Esophagus squamous epithelium (tissue), 5 donors: ENCODE measurements at regions not wholly inside any gene's neighbourhood (a gene's known extent, or its start where the extent isn't known, plus 50 kb on each side); places are given as distances from the start of the nearest gene placed in this dataset.

ENCODE experiments used
- DNase-seq: peaks from one replicate; lab custom pipeline; 2025; lab: John Stamatoyannopoulos, UW
- H3K27ac ChIP-seq, 4 donors: fragments of 200-600 bp; sonication (generic); one replicate each; pipeline ENCODE4 v1.5.1; 2016 to 2019; ENCODE audit warnings: mild to moderate bottlenecking in 1 of 4
- H3K27me3 ChIP-seq, 4 donors: fragments of 200-600 bp; sonication (generic); 1 replicate in 3 of 4; 2 replicates in 1 of 4; pipeline versions ENCODE4 v1.5.1 to v1.6.0; 2017 to 2021; ENCODE audit warnings: antibody characterized with exemption in 1 of 4
- H3K36me3 ChIP-seq, 3 donors: fragments of 200-600 bp; sonication (generic); one replicate each; pipeline ENCODE4 v1.5.1; 2016 to 2019
- H3K4me1 ChIP-seq, 3 donors: fragments of 200-600 bp; sonication (generic); one replicate each; pipeline ENCODE4 v1.5.1; 2017 to 2019
- H3K4me3 ChIP-seq, 4 donors: fragments of 200-600 bp; sonication (generic); 1 replicate in 3 of 4; 2 replicates in 1 of 4; pipeline ENCODE4 v1.5.1; 2016 to 2019; ENCODE audit warnings: mild to moderate bottlenecking in 2 of 4, moderate library complexity in 1 of 4
- H3K9me3 ChIP-seq, 3 donors: fragments of 200-600 bp; sonication (generic); one replicate each; pipeline ENCODE4 v1.5.1; 2016 to 2019
- POLR2A ChIP-seq, 4 donors: fragments of 450-650 bp; IDR thresholded peaks; one replicate each; pipeline ENCODE4 v1.6.1; 2017; ENCODE audit warnings: antibody characterized with exemption in 4 of 4, mild to moderate bottlenecking in 4 of 4, moderate library complexity in 3 of 4
- WGBS, 2 donors: methylation state at CpG; one replicate each; pipeline ENCODE4 v1.1.5; 2018; 5-methylcytosine and 5-hydroxymethylcytosine counted together
- intact Hi-C: fragments of 100-400 bp; cut with DNase I; formaldehyde crosslinking; loops from one replicate; pipeline ENCODE4 v1.15.0; 2022
- TF ChIP-seq, protein P1 (sequence below), 6 experiments: fragments of 450-650 bp in 4 of 6; fragments of 200-600 bp in 2 of 6; sonication (generic) in 2 of 6; IDR thresholded peaks; one replicate each; pipeline ENCODE4 v1.5.1; 2016 to 2019; ENCODE audit warnings: antibody characterized with exemption in 6 of 6, mild to moderate bottlenecking in 4 of 6, moderate library complexity in 4 of 6
- donor health status: DM: yes; HTN: yes; CAD: no.

DNA sequence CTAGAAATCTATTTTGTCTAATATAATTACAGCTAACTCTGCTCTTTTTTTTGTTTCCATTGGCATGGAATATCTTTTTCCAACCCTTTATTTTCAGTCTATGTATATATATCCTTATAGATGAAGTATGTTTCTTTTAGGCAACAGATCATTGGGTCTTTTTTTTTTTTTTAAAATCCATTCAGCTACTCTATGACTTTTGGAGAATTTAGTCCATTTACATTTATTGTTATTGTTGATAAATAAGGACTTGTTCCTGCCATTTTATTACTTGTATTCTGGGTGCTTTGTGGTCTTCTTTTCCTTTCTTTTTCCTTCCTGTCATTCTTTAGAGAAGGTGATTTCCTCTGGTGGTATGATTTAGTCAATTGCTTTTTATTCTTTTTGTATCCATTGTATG is 296.8 kb downstream of the SMARCA2 start:
- TF ChIP-seq, protein P1, sequence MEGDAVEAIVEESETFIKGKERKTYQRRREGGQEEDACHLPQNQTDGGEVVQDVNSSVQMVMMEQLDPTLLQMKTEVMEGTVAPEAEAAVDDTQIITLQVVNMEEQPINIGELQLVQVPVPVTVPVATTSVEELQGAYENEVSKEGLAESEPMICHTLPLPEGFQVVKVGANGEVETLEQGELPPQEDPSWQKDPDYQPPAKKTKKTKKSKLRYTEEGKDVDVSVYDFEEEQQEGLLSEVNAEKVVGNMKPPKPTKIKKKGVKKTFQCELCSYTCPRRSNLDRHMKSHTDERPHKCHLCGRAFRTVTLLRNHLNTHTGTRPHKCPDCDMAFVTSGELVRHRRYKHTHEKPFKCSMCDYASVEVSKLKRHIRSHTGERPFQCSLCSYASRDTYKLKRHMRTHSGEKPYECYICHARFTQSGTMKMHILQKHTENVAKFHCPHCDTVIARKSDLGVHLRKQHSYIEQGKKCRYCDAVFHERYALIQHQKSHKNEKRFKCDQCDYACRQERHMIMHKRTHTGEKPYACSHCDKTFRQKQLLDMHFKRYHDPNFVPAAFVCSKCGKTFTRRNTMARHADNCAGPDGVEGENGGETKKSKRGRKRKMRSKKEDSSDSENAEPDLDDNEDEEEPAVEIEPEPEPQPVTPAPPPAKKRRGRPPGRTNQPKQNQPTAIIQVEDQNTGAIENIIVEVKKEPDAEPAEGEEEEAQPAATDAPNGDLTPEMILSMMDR (IDR thresholded peaks at IDR 0.05), result no peak
- no peak for TF ChIP-seq POLR2A (IDR thresholded peaks at IDR 0.05)
- Histone ChIP-seq H3K27ac (no peak overlapping the region), H3K9me3 (peaks cover 0 to 44% (median 23%) of the 10 kb centered on the region in 3 donors), H3K4me1 (no peaks in the 10 kb centered on the region), H3K36me3 (no peaks in the 10 kb centered on the region), H3K27me3 (no peaks in the 10 kb centered on the region), H3K4me3 (no peak overlapping the region)
- DNase-seq, result no peak
- intact Hi-C loops, result no loop called here

DNA sequence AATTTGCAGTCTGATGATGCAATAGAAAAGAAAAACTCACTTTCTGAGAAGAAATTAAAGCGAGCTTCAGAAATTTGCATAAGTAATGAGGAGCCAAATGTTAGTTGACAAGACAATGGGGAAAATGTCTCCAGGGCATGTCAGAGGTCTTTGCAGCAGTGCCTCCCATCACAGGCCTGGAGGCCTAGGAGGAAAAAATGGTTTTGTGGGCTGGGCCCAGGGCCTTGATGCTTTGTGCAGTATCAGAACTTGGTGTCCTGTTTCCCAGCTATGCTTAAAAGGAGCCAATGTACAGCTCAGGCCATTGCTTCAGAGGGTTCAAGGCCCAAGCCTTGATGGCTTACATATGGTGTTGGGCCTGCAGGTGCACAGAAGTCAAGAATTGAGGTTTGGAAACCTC is 298.4 kb downstream of the SMARCA2 start:
- WGBS, 2 donors, result 78 to 91% methylated on average over 1 of the region's 1 CpG
- no peak overlapping the region for H3K27ac ChIP-seq
- peaks cover 0 to 44% (median 23%) of the 10 kb centered on the region in 3 donors for H3K9me3 ChIP-seq

DNA sequence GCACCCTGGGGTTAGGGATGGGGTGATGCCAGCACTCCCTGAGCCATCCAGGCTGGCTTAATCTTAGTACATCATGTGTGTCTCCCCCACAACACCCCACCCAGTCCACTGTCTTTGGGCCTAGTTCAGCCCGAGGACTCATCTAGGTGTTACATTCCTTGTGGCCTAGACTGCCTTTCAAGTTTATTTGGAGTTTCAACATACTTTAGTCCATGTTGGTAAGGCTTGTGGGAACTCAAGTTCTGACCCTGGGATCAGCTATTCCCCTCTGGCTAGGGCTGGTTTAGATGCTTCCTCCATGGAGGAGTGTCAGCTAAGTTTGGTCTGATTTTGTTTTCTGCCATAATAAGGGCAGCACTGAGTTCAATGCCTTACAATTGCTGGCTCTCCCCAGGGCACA is 302.4 kb downstream of the SMARCA2 start:
- Histone ChIP-seq H3K4me1 (no peaks in the 10 kb centered on the region), H3K9me3 (peaks cover 0 to 31% (median 18%) of the 10 kb centered on the region in 3 donors), H3K27ac (no peak overlapping the region), H3K36me3 (no peaks in the 10 kb centered on the region), H3K4me3 (no peak overlapping the region), H3K27me3 (no peaks in the 10 kb centered on the region)
- WGBS, 2 donors, result 63% methylated on average over 1 of the region's 1 CpG; no CpG with 5 or more reads in 1 of the 2 donors
- no peak for TF ChIP-seq POLR2A (IDR thresholded peaks at IDR 0.05)
- TF ChIP-seq, protein P1 (IDR thresholded peaks at IDR 0.05), result no peak
- intact Hi-C loops, result no loop called here
- no peak for DNase-seq

More for the DNA sequence above, 298.4 kb downstream of the SMARCA2 start:
- H3K36me3 ChIP-seq, result no peaks in the 10 kb centered on the region
- H3K4me1 ChIP-seq, result no peaks in the 10 kb centered on the region
- H3K27me3 ChIP-seq, result no peaks in the 10 kb centered on the region
- intact Hi-C loops, result no loop called here
- no peak overlapping the region for H3K4me3 ChIP-seq
- TF ChIP-seq POLR2A (IDR thresholded peaks at IDR 0.05), result no peak
- TF ChIP-seq, protein P1 (IDR thresholded peaks at IDR 0.05), result no peak
- no peak for DNase-seq

DNA sequence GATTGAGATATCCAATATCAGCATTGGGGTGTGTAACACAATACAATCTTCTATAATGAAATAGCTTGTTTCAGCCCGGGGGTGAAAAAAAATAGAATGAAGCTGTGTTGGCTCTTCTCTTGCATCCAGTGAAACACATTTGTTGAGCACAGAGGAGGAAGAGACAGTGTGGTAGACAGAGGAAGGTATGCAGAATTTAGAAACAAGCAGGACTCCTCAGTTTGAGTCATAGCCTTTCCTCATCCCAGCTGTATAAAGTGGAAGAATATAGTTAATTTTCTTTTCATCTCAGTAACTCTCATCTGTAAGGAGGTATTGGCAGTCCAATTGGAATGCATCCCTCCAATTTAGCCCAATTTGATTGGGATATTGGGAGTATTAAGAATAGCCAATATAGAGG is 302.2 kb upstream of the VLDLR start:
- Histone ChIP-seq H3K36me3 (no peaks in the 10 kb centered on the region), H3K9me3 (peaks cover 0 to 12% (median 5%) of the 10 kb centered on the region in 3 donors)
- WGBS, 2 donors, result 78 to 79% methylated on average over 1 of the region's 1 CpG

DNA sequence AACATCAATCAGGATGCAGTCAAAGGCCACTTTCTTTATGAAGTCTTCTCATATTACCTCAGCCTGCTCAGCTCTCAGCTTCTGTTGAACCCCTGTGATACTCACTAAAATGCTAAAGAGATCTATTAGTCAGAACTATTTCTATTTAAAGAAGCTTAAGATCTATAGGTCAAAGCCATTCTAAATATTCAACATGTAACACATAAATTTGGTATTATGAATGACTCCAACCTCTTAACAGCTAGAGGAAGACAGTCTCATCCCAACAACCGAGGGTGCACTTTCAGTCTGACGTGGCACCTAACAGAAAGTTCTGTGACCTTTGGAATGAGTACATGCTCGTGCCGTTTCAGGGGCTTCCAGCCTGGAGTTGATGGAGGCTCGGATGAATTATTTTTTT is 301.5 kb upstream of the VLDLR start:
- no peaks in the 10 kb centered on the region for H3K4me1 ChIP-seq
- intact Hi-C loops, result no loop called here
- H3K9me3 ChIP-seq, result peaks cover 0 to 5% (median under 1%) of the 10 kb centered on the region in 3 donors
- TF ChIP-seq, protein P1 (IDR thresholded peaks at IDR 0.05), result no peak
- TF ChIP-seq POLR2A (IDR thresholded peaks at IDR 0.05), result no peak
- WGBS, 2 donors, result 80 to 87% methylated on average over 5 of the region's 5 CpGs
- no peaks in the 10 kb centered on the region for H3K36me3 ChIP-seq
- DNase-seq, result no peak
- H3K27me3 ChIP-seq, result no peaks in the 10 kb centered on the region
- H3K27ac ChIP-seq, result no peak overlapping the region
- H3K4me3 ChIP-seq, result no peak overlapping the region

More for the DNA sequence above, 302.2 kb upstream of the VLDLR start:
- DNase-seq, result no peak
- Histone ChIP-seq H3K27ac (no peak overlapping the region), H3K4me1 (no peaks in the 10 kb centered on the region), H3K4me3 (no peak overlapping the region), H3K27me3 (no peaks in the 10 kb centered on the region)
- intact Hi-C loops, result no loop called here
- TF ChIP-seq, protein P1 (IDR thresholded peaks at IDR 0.05), result no peak
- no peak for TF ChIP-seq POLR2A (IDR thresholded peaks at IDR 0.05)
